A204.1 (cell line): ENCODE measurements at regions not wholly inside any gene's neighbourhood (a gene's known extent, or its start where the extent isn't known, plus 50 kb on each side); places are given as distances from the start of the nearest gene placed in this dataset.
"Not testable (repeated sequence)": the region's sequence is repeated elsewhere in the genome, so short reads cannot be mapped to it uniquely, and the experiment has no call there.

ENCODE experiments used
- FAIRE-seq: peaks from 2 replicates; lab custom pipeline; 2012; peaks lifted over from hg19 to GRCh38; lab: Jason Lieb, UNC

DNA sequence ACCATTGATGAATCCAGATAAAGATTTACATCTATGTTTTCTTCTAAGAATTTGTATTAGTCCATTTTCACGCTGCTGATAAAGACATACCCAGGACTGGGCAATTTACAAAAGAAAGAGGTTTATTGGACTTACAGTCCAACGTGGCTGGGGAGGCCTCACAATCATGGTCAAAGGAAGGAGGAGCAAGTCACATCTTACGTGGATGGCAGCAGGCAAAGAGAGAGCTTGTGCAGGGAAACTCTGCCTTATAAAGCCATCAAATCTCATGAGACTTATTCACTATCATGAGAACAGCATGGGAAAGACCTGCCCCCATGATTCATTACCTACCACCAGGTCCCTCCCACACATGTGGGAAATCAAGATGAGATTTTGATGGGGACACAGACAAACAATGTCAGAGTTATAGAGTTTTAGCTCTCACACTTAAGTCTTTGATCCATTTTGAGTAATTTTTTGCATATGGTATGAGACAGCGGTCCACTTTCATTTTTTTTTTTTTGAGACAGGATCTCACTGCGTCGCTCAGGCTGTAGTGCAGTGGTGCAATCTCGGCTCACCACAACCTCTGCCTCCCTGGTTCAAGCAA lies 53.5 kb upstream of the JADE2 start:
- not testable (repeated sequence) for FAIRE-seq

DNA sequence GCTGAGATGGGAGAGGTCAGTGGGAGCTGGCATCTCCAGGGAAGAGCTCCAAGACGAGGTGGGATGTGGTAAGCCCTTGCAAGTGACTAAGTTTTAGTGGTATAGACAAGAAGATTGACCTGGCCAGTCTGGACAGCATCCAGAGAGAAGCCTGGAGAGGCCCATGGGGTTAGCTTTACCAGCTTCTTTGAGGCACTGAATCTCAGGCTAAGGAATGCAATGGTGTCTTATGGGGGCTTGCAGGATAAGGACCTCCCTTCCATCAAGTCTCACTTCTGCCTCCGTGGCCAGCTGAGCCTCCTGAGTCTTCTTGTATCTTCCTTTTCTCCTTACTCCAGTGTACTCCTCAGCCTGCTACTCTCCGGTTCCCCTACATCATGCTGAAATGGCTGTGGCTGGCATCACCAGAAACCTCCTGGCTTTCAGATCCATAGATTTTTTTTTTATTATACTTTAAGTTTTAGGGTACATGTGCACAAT lies 56.5 kb upstream of the JADE2 start:
- FAIRE-seq = no peak

DNA sequence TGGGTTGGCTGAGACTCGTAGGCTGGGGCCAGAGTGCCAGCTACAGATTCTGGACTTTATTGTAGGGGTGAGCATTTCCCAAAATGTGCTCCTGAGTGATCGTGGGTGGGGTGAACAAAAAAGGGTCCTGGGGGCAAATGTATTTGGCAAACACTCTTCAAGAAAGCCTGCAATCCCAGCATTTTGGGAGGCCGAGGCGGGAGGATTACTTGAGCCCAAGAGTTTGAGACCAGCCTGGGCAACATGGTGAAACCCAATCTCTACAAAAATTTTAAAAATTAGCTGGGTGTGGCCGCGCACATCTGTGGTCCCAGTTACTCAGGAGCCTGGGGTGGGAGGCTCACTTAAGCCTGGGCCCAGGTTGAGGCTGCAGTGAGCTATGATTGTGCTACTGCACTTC lies 55.5 kb upstream of the CDKN2AIPNL start:
- no peak for FAIRE-seq

DNA sequence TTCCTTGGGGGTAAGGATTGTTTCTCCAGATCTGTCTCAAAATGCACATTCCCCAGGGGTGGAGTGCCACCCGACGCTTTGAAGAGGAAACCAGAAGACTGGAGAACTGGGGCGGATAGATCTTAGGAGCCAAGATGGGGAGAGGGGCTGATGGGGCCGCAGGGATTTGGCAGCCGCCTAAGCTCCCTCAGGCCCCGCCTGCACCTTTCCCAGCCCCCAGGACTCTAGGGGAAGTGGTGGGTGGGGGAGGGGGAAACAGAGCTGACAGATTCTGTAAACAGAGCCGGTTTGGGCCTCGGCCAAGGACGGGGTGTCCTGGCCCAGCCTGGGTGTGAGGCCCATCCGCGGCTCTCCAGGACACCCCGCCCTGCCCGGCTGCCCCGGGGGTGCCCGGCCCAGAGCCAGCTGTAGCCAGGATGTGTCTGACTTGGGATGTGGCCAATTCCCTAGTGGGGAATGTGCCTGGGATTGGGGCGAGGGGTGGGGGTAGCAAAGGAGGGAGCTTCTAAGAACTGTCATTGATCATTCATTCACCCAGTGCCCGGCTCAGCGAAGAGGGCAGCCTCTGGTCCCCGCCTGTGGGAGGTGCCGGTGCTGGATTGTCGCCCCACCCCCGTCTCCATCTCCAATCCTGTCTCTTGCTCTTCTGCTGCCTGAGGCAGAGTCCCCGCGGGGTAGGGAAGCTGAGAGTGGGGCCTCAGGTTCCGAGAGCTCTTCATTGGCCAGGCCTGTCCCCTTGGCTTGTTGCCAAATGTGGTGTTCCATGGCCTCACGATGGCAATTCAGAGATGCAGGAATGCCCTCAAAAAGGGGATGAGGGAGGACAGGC lies 54.8 kb upstream of the CDKN2AIPNL start:
- FAIRE-seq = peak; percentile 94

DNA sequence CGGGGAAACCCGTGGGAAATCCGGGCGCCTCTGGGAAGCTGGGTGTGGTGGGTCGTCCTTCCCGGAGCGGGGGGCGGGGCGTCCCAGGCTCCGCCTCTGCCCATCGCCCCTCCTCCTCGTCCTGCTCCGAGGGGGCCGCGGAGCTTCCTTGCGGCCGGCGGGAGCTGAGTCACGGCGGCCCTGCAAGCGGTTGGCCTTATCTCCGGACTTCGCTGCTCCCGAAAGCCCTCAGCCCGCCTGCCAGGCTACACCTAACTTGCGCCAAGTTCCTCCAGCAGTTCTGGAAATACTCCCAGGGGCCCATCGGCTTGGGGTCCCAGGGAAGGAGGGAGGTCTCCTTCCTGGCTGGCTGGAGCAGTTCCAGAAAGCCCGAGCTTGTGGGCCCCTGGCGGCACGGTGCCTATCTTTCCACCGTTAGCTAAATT lies 54.1 kb upstream of the CDKN2AIPNL start:
- FAIRE-seq = no peak

DNA sequence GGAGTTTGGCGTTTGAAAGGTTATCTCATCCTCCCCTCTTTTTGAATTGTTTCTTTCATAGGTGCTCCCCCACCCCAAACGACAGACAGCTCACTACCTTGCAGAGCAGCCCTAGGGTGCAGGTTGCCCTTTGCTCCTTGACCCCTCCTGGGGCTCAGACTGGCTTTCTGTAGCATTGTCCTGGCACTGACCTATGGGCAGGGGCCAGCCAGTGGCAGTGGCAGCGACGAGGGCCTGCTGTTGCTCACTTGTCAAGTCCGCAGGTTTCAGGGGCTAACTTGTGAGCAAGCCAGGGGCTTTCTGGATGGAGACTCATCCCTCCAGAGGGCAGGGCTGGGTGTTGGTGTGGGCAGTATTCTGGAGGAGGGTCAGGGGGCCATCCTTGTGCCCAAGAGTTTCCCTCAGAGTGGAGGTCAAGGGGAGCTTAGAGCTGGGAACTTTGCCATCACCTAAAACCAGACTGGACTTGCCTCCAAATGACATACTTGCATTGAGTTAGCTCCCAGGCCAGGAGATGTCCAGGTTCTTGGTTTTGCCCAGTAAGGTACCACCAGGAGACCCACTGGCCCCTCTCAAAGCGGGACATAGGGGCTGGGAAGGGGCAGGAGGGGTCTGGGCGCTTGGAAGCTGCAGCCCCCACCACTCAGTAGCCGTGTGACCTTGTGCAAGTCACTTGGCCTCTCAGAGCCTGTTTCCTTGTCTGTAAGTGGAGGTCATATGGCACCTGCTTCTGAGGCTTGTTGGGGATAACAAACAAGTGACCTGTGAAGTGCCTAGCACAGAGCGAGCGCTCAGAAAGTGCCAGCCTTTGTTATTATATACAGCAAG lies 53.5 kb upstream of the CDKN2AIPNL start:
- no peak for FAIRE-seq

DNA sequence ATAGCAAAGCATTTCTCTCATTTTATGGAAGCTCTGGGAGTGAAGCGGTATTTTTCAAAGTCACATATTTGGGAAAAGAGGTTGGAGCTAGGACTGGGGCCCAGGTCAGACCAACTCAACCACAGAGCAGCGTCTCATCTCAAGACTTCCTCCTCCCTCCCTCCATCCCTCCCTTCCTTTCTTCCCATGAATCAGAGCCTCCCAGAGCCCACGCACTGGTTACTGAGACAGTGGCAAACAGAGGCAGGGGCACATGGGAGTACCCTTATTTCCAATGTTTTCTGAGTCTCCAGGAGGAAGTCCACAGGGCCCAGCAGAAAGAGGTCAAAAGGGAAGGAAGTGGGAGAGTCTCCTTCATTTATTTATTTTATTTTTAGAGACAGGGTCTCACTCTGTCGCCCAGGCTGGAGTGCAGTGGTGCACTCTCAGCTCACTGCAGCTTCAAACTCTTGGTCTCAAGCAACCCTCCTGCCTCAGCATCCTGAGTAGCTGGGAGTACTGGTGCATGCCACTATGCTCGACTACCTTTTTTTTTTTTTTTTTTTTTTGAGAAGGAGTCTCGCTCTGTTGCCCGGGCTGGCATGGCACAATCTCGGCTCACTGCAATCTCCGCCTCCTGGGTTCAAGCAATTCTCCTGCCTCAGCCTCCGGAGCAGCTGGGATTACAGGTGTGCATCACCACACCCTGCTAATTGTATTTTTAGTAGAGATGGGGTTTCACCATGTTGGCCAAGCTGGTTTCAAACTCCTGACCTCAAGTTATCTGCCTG lies 52.5 kb upstream of the CDKN2AIPNL start:
- FAIRE-seq = no peak

DNA sequence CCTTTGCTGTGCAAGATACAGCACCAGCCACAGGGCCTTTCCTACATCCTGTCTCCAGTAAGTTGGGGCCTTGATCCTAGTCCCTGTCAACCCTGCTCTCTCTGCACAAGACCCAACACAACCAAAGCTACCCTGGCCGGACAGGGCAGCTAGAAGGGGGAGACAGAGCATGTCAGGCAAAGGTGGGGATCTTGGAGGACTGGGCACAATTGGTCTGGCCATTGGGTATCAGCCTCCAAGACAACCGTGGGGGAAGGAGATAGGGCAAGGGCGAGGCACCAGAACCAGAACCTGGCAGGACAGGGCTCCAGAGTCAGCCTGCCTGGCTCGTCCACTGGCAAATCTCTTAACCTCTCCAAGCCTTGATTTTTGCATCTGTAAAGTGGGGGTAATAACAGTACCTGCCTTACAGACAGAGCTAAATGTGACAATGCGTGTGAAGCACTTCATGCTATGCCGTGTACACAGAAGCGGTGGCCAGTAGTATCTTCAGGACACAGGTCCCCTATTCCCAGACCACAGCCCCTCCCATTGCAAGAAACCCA lies 51.6 kb upstream of the CDKN2AIPNL start:
- no peak for FAIRE-seq

DNA sequence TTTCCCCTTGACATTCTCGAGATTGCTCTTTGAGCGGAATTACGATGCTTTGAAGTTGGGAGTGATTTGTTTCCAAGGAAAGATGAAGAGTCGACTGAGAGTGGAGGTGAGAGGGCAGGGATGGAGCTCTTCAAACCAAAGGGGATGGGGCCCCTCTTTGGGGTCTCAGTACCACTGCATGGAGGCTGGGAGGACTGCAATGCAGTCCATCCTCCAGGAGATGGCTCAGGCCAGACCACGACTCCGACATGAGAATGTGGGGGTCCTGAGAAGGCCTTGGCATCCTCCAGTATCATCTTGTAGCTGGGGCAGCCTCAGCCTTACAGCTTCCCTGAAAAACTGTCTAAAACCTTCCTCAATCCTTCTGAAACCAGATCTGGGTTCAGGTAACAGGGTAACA lies 51.1 kb upstream of the CDKN2AIPNL start:
- no peak for FAIRE-seq

DNA sequence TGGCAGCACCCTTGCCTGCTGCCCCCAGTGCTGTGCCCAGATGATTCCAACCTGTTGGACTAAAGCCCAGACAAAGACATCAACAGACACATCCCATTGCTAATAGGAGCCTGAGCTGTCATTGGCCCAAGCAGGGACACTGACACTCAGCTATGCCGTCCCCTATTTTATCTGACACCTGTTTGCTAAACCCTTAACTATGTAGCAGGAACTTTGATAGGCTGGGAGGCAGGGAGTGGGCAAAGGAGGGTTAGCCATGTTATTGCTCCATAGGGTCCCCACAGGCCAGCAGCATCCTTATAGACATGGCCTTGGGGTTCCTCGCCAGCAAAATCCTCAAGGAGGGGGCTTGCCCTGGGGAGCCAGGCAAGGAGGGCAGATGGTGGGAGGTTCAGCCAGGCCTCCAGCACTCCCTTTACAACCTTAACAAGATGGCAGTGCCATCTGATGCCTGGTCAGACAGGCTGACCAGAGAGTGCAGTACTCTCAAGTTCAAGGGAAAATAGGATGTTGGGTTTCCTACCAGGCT lies 50.4 kb upstream of the CDKN2AIPNL start:
- FAIRE-seq = no peak
